GM06990 (cell line): ENCODE measurements at regions not wholly inside any gene's neighbourhood (a gene's known extent, or its start where the extent isn't known, plus 50 kb on each side); places are given as distances from the start of the nearest gene placed in this dataset.
"Not testable (repeated sequence)": the region's sequence is repeated elsewhere in the genome, so short reads cannot be mapped to it uniquely, and the experiment has no call there.

Experiments
- DNase-seq: peaks from one replicate; pipeline ENCODE4 v3.0.0-alpha.2; 2011; ENCODE audit not compliant: insufficient read length; ENCODE audit errors: extremely low read depth
- H3K27me3 ChIP-seq: replicated peaks from 2 replicates; pipeline ENCODE4 v1.6.0; 2011; ENCODE audit warnings: low read length; ENCODE audit not compliant: control insufficient read depth, insufficient read depth
- H3K36me3 ChIP-seq: 2 replicates; pipeline ENCODE4 v1.5.1; 2011; ENCODE audit warnings: low read length; ENCODE audit not compliant: control insufficient read depth, insufficient read depth
- H3K4me3 ChIP-seq: replicated peaks from 2 replicates; pipeline ENCODE4 v1.5.1; 2011; ENCODE audit warnings: low read depth, mild to moderate bottlenecking, control low read depth, low read length
- TF ChIP-seq, protein P1 (sequence below): IDR thresholded peaks from 2 replicates; pipeline ENCODE4 v1.5.1; 2011; ENCODE audit warnings: low read length, control low read depth, mild to moderate bottlenecking, inconsistent platforms; ENCODE audit not compliant: insufficient read depth, poor library complexity, severe bottlenecking

DNA sequence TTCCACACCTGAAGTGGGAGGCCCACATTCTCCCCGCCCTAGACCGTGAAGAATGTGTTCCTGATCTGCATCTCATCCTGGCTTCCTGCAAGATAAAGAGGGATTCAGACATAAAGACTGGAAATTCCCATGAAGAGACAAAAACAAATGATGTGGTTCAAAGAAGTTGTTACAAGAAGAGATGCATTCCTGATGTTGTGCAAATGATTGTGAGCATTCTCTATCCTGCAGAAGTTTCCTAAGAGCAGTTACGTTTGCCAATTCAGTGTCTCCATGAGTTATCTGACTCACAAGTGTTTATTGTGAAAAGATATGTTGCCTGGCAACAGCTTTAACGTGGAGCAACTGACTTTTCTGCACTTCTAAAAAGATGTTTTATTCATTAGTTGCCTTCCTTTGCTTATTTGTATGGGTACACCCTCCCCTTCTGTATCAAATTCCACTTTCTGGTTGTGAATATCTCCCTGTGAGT is 107.8 kb downstream of the ZIC4 start:
- Histone ChIP-seq H3K36me3 (no peaks in the 10 kb centered on the region), H3K4me3 (no peak overlapping the region), H3K27me3 (no peaks in the 10 kb centered on the region)
- DNase-seq: no peak
- TF ChIP-seq, protein P1, sequence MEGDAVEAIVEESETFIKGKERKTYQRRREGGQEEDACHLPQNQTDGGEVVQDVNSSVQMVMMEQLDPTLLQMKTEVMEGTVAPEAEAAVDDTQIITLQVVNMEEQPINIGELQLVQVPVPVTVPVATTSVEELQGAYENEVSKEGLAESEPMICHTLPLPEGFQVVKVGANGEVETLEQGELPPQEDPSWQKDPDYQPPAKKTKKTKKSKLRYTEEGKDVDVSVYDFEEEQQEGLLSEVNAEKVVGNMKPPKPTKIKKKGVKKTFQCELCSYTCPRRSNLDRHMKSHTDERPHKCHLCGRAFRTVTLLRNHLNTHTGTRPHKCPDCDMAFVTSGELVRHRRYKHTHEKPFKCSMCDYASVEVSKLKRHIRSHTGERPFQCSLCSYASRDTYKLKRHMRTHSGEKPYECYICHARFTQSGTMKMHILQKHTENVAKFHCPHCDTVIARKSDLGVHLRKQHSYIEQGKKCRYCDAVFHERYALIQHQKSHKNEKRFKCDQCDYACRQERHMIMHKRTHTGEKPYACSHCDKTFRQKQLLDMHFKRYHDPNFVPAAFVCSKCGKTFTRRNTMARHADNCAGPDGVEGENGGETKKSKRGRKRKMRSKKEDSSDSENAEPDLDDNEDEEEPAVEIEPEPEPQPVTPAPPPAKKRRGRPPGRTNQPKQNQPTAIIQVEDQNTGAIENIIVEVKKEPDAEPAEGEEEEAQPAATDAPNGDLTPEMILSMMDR: no peak

DNA sequence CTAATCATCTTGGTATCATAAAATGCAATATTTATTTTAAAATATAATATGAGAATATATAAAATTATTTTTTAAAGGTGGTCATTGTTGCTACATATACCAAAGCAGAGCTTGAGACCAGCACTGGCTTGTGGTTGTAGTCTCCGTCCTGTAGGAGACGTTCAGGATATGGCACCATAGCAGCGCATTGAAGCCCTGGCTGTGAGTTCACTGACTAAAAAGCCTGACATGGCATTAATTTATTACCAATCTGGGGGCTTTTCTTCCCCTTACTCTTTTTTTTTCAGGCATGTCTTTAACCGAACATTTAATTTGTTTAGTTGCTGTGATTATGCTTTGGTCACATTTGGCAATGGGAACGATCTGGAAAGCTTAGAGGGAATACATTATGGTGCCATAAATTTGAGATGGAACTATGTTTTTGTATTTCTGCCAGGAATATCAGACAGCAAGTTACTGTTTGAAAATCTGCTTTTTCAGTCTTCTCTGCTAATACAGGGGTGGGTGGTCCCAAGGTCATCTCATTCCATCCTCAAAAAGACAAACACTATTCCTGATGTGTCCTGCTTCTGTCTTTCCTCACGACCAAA is 108.5 kb downstream of the ZIC4 start:
- TF ChIP-seq, protein P1: no peak
- Histone ChIP-seq H3K36me3 (no peaks in the 10 kb centered on the region), H3K4me3 (no peak overlapping the region), H3K27me3 (no peaks in the 10 kb centered on the region)
- DNase-seq: no peak

GRCh38 chr3:147287370-147287769 is 119.0 kb downstream of the ZIC4 start:
- H3K36me3 ChIP-seq, H3K4me3 ChIP-seq, H3K27me3 ChIP-seq, DNase-seq: not testable (repeated sequence)

- Histone ChIP-seq H3K27me3 (no peaks in the 10 kb centered on the region), H3K4me3 (no peak overlapping the region), H3K36me3 (no peaks in the 10 kb centered on the region)
- TF ChIP-seq, protein P1: no peak
- no peak for DNase-seq
These were observed 136.4 kb downstream of the ZIC4 start for GRCh38 chr3:147269907-147270306.

GRCh38 chr3:147267434-147267833 is 138.9 kb downstream of the ZIC4 start:
- no peak for DNase-seq
- H3K27me3 ChIP-seq: no peaks in the 10 kb centered on the region
- TF ChIP-seq, protein P1: no peak
- no peaks in the 10 kb centered on the region for H3K36me3 ChIP-seq
- no peak overlapping the region for H3K4me3 ChIP-seq

DNA sequence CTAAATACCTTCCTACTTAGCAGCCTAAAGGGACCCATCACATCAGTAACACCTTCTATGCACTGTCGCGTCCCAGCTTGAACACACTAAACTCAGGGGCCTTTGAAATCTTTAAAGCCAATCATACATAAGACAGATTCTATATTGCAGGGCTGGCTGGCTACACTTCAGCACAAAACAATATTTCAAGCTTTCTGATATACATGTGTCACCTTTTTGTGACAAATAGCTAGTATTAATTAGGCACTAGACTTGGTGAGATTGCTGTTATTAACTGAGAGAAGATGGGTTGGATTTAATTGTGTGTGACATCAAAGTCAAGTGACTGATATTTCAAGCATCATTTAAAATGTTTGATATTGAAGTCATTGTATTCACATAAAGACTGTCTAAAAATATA is 148.4 kb downstream of the ZIC4 start:
- TF ChIP-seq, protein P1: no peak
- no peak overlapping the region for H3K4me3 ChIP-seq
- DNase-seq: no peak
- H3K27me3 ChIP-seq: no peaks in the 10 kb centered on the region
- H3K36me3 ChIP-seq: no peaks in the 10 kb centered on the region
